HEK293 (cell line): ENCODE measurements at regions not wholly inside any gene's neighbourhood (a gene's known extent, or its start where the extent isn't known, plus 50 kb on each side); places are given as distances from the start of the nearest gene placed in this dataset.

Experiments used
- CTCF ChIA-PET: fragments of 350-600 bp; formaldehyde crosslinking; extraction: SDS; loops from one replicate; lab custom pipeline; 2021; ENCODE audit warnings: antibody characterized with exemption; lab: Yijun Ruan, JAX
- POLR2A ChIA-PET: fragments of 300-600 bp; formaldehyde crosslinking; extraction: SDS; loops from one replicate; lab custom pipeline; 2020; ENCODE audit warnings: antibody characterized with exemption, inconsistent platforms; lab: Yijun Ruan, JAX
- H3K27ac ChIP-seq: fragments of 200-500 bp; sonication (Bioruptor generic); 2 replicates; pipeline ENCODE4 v1.5.1; 2014; ENCODE audit warnings: low read depth, low read length, control low read depth, inconsistent platforms; ENCODE audit errors: extremely low read depth
- H3K36me3 ChIP-seq, 2 experiments: fragments of 200-500 bp in 1 of 2; sonication (Bioruptor generic) in 1 of 2; 1 replicate in 1 of 2; 2 replicates in 1 of 2; pipeline ENCODE4 v1.5.1; 2014 to 2017; ENCODE audit warnings: inconsistent platforms in 2 of 2, low read length in 2 of 2; ENCODE audit not compliant: control insufficient read depth in 2 of 2, insufficient read depth in 1 of 2
- H3K4me1 ChIP-seq: fragments of 200-500 bp; sonication (Bioruptor generic); 2 replicates; pipeline ENCODE4 v1.5.1; 2014; ENCODE audit warnings: mild to moderate bottlenecking, low read length, inconsistent platforms; ENCODE audit not compliant: control insufficient read depth, insufficient read depth
- H3K4me3 ChIP-seq: 2 replicates; pipeline ENCODE4 v1.5.1; 2011; ENCODE audit warnings: low read depth, mild to moderate bottlenecking, control low read depth, low read length, moderate library complexity
- H3K9me3 ChIP-seq: fragments of 200-500 bp; sonication (Bioruptor generic); 2 replicates; pipeline ENCODE4 v1.5.1; 2014; ENCODE audit warnings: low read depth, low read length, inconsistent platforms; ENCODE audit not compliant: control insufficient read depth, insufficient read depth
- KLF7 ChIP-seq: fragments of 450-650 bp; formaldehyde crosslinking; IDR thresholded peaks from 2 replicates; pipeline ENCODE4 v1.5.1; 2016; ENCODE audit warnings: missing biosample characterization, missing genetic modification characterization, borderline replicate concordance
- YY1 ChIP-seq: fragments of 450-650 bp; formaldehyde crosslinking; IDR thresholded peaks from 2 replicates; pipeline ENCODE4 v1.5.1; 2018; ENCODE audit warnings: missing biosample characterization, missing genetic modification characterization
- YY2 ChIP-seq: fragments of 450-650 bp; formaldehyde crosslinking; IDR thresholded peaks from 2 replicates; pipeline ENCODE4 v1.5.1; 2016; ENCODE audit warnings: missing biosample characterization, missing genetic modification characterization
- ZEB2 ChIP-seq: fragments of 450-650 bp; formaldehyde crosslinking; IDR thresholded peaks from 2 replicates; pipeline ENCODE4 v1.5.1; 2016; ENCODE audit warnings: missing biosample characterization, missing genetic modification characterization
- ZFP3 ChIP-seq: fragments of 450-650 bp; formaldehyde crosslinking; IDR thresholded peaks from 2 replicates; pipeline ENCODE4 v1.5.1; 2016; ENCODE audit warnings: low read depth, missing biosample characterization, missing genetic modification characterization
- ZNF10 ChIP-seq: fragments of 450-650 bp; formaldehyde crosslinking; IDR thresholded peaks from 2 replicates; pipeline ENCODE4 v1.5.1; 2017; ENCODE audit warnings: missing biosample characterization, missing genetic modification characterization
- ZNF112 ChIP-seq: fragments of 450-650 bp; formaldehyde crosslinking; IDR thresholded peaks from 2 replicates; pipeline ENCODE4 v1.5.0; 2017; ENCODE audit warnings: missing biosample characterization, missing genetic modification characterization
- ZNF121 ChIP-seq: fragments of 450-650 bp; formaldehyde crosslinking; IDR thresholded peaks from 2 replicates; pipeline ENCODE4 v1.5.1; 2016; ENCODE audit warnings: missing biosample characterization, missing genetic modification characterization
- ZNF133 ChIP-seq: fragments of 450-650 bp; formaldehyde crosslinking; IDR thresholded peaks from 2 replicates; pipeline ENCODE4 v1.5.1; 2016; ENCODE audit warnings: missing biosample characterization, missing genetic modification characterization
- ZNF155 ChIP-seq: fragments of 450-650 bp; formaldehyde crosslinking; IDR thresholded peaks from 2 replicates; pipeline ENCODE4 v1.5.1; 2016; ENCODE audit warnings: missing biosample characterization, missing genetic modification characterization
- ZNF184 ChIP-seq: fragments of 450-650 bp; IDR thresholded peaks from 2 replicates; pipeline ENCODE4 v1.5.1; 2018; ENCODE audit warnings: missing biosample characterization, mild to moderate bottlenecking, missing genetic modification characterization
- ZNF2 ChIP-seq: fragments of 450-650 bp; formaldehyde crosslinking; IDR thresholded peaks from 2 replicates; pipeline ENCODE4 v1.5.1; 2016; ENCODE audit warnings: missing biosample characterization, missing genetic modification characterization
- ZNF311 ChIP-seq: fragments of 450-650 bp; formaldehyde crosslinking; IDR thresholded peaks from 2 replicates; pipeline ENCODE4 v1.5.1; 2017; ENCODE audit warnings: missing biosample characterization, missing genetic modification characterization, borderline replicate concordance
- ZNF335 ChIP-seq: fragments of 450-650 bp; formaldehyde crosslinking; conservative IDR thresholded peaks from 2 replicates; pipeline ENCODE4 v1.5.1; 2016; ENCODE audit warnings: missing biosample characterization, missing genetic modification characterization
- ZNF433 ChIP-seq: fragments of 450-650 bp; formaldehyde crosslinking; IDR thresholded peaks from 2 replicates; pipeline ENCODE4 v1.5.1; 2016; ENCODE audit warnings: missing biosample characterization, missing genetic modification characterization, low read depth
- ZNF530 ChIP-seq: fragments of 450-650 bp; formaldehyde crosslinking; IDR thresholded peaks from 2 replicates; pipeline ENCODE4 v1.5.1; 2016; ENCODE audit warnings: low read depth, missing biosample characterization, missing genetic modification characterization
- ZNF558 ChIP-seq: fragments of 450-650 bp; formaldehyde crosslinking; IDR thresholded peaks from 2 replicates; pipeline ENCODE4 v1.5.1; 2016; ENCODE audit warnings: missing biosample characterization, missing genetic modification characterization
- ZNF626 ChIP-seq: fragments of 450-650 bp; sonication (Bioruptor Pico); formaldehyde crosslinking; IDR thresholded peaks from 2 replicates; pipeline ENCODE4 v1.5.1; 2018; ENCODE audit warnings: missing biosample characterization, missing genetic modification characterization, inconsistent platforms
- ZNF830 ChIP-seq: fragments of 450-650 bp; IDR thresholded peaks from 2 replicates; pipeline ENCODE4 v1.5.0; 2018; ENCODE audit warnings: missing biosample characterization, missing genetic modification characterization, low read depth, mild to moderate bottlenecking, moderate library complexity
- TF ChIP-seq, protein P1 (sequence below): fragments of 450-650 bp; formaldehyde crosslinking; IDR thresholded peaks from 2 replicates; pipeline ENCODE4 v1.5.0; 2017; ENCODE audit warnings: missing biosample characterization, missing genetic modification characterization, borderline replicate concordance
- TF ChIP-seq, protein P2 (sequence below): fragments of 450-650 bp; formaldehyde crosslinking; IDR thresholded peaks from 2 replicates; pipeline ENCODE4 v1.5.1; 2016; ENCODE audit warnings: missing biosample characterization, missing genetic modification characterization
- TF ChIP-seq, protein P3 (sequence below): fragments of 450-650 bp; formaldehyde crosslinking; IDR thresholded peaks from 2 replicates; pipeline ENCODE4 v1.5.1; 2016; ENCODE audit warnings: missing biosample characterization, missing genetic modification characterization
- TF ChIP-seq, protein P4 (sequence below): fragments of 450-650 bp; formaldehyde crosslinking; IDR thresholded peaks from 2 replicates; pipeline ENCODE4 v1.5.1; 2016; ENCODE audit warnings: missing biosample characterization, missing genetic modification characterization
- TF ChIP-seq, protein P5 (sequence below): fragments of 450-650 bp; formaldehyde crosslinking; IDR thresholded peaks from 2 replicates; pipeline ENCODE4 v1.5.1; 2016; ENCODE audit warnings: missing biosample characterization, missing genetic modification characterization

DNA sequence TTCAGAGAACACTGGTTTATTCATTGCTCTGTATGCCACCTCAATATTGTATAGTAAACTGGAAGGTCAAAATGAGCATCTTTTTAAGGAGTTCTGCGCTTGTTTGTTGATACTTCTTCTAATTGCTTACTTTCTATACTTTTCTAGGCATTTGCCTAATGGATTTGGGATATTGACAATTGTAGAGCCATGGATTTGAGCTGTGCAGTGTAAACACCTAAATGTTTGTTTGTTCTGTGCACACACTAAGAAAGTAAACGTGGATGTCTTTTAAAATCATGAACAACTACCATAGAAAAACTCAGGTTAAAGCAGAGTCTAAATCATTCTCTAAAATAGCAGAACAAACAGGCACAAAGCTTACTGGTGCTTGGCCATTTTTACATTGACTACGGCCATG is 436.6 kb upstream of the GBE1 start (continued):
- TF ChIP-seq ZFP3 (tag by site-specific recombination) (no peak), ZNF184 (tag by site-specific recombination) (no peak)
- TF ChIP-seq, all 188 proteins: peak for 0

DNA sequence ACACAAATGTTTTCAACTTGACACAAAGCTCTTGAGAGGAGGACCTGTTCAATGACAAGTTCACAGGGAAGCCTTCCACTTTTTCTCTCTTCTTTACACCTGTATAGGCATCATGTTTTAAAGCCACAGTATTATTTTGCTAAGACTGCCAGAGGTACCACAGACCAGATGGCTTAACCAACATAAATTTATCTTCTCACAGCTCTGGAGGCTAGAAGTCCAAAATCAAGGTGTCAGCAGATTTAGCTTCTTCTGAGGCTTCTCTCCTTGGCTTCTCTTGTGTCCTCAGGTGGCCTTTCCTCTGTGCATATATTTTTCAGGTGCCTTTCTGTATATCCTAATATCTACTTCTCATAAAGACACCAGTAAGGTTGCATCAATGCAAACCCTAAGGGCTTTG is 435.2 kb upstream of the GBE1 start:
- TF ChIP-seq ZNF558 (tag by site-specific recombination) (no peak), YY1 (no peak), ZEB2 (tag by site-specific recombination) (no peak), YY2 (no peak), KLF7 (tag by site-specific recombination) (no peak)
- TF ChIP-seq, protein P1, sequence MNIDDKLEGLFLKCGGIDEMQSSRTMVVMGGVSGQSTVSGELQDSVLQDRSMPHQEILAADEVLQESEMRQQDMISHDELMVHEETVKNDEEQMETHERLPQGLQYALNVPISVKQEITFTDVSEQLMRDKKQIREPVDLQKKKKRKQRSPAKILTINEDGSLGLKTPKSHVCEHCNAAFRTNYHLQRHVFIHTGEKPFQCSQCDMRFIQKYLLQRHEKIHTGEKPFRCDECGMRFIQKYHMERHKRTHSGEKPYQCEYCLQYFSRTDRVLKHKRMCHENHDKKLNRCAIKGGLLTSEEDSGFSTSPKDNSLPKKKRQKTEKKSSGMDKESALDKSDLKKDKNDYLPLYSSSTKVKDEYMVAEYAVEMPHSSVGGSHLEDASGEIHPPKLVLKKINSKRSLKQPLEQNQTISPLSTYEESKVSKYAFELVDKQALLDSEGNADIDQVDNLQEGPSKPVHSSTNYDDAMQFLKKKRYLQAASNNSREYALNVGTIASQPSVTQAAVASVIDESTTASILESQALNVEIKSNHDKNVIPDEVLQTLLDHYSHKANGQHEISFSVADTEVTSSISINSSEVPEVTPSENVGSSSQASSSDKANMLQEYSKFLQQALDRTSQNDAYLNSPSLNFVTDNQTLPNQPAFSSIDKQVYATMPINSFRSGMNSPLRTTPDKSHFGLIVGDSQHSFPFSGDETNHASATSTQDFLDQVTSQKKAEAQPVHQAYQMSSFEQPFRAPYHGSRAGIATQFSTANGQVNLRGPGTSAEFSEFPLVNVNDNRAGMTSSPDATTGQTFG (tag by site-specific recombination) = no peak
- TF ChIP-seq, protein P2, sequence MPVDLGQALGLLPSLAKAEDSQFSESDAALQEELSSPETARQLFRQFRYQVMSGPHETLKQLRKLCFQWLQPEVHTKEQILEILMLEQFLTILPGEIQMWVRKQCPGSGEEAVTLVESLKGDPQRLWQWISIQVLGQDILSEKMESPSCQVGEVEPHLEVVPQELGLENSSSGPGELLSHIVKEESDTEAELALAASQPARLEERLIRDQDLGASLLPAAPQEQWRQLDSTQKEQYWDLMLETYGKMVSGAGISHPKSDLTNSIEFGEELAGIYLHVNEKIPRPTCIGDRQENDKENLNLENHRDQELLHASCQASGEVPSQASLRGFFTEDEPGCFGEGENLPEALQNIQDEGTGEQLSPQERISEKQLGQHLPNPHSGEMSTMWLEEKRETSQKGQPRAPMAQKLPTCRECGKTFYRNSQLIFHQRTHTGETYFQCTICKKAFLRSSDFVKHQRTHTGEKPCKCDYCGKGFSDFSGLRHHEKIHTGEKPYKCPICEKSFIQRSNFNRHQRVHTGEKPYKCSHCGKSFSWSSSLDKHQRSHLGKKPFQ (tag by site-specific recombination) = no peak
- TF ChIP-seq, all 188 proteins: peak for 0
- Histone ChIP-seq H3K36me3 (no peaks in the 10 kb centered on the region), H3K4me1 (no peaks in the 10 kb centered on the region), H3K27ac (no peak overlapping the region), H3K4me3 (no peak overlapping the region), H3K9me3 (no peaks in the 10 kb centered on the region)
- ChIA-PET POLR2A (no interaction called here), CTCF (no interaction called here)

DNA sequence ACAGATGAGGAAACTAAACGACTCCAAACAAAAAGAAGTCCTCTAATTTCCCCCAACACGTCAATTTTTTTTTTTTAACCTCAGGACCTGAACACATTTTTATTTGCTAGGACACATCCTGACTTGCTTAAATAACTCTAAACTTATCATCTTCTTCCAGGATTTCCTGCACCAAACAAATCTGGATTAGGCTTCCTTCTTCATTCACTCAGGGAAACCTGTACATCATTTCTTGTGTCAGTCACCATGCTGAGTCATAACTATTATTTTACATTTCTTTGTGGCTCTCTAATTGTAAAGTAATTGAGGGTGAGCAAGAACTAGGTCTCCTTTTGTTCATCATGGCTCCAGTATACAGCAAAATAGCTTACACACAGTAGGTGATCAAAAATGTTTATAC is 433.4 kb upstream of the GBE1 start:
- H3K4me3 ChIP-seq = no peak overlapping the region
- no peaks in the 10 kb centered on the region for H3K4me1 ChIP-seq
- POLR2A ChIA-PET = no interaction called here
- no peaks in the 10 kb centered on the region for H3K36me3 ChIP-seq
- H3K27ac ChIP-seq = no peak overlapping the region
- H3K9me3 ChIP-seq = no peaks in the 10 kb centered on the region
- CTCF ChIA-PET = no interaction called here
- TF ChIP-seq ZNF121 (tag by site-specific recombination) (no peak), ZNF112 (tag by site-specific recombination) (no peak), ZNF433 (tag by site-specific recombination) (no peak), KLF7 (tag by site-specific recombination) (no peak), ZNF530 (no peak), ZNF133 (tag by site-specific recombination) (no peak), ZNF335 (tag by site-specific recombination) (no peak), ZNF830 (tag by site-specific recombination) (no peak), ZEB2 (tag by site-specific recombination) (no peak), ZNF155 (tag by site-specific recombination) (no peak), ZNF10 (no peak), ZNF311 (tag by site-specific recombination) (no peak), ZNF2 (tag by site-specific recombination) (no peak), ZNF184 (tag by site-specific recombination) (no peak), ZNF626 (tag by site-specific recombination) (no peak)
- TF ChIP-seq, protein P3, sequence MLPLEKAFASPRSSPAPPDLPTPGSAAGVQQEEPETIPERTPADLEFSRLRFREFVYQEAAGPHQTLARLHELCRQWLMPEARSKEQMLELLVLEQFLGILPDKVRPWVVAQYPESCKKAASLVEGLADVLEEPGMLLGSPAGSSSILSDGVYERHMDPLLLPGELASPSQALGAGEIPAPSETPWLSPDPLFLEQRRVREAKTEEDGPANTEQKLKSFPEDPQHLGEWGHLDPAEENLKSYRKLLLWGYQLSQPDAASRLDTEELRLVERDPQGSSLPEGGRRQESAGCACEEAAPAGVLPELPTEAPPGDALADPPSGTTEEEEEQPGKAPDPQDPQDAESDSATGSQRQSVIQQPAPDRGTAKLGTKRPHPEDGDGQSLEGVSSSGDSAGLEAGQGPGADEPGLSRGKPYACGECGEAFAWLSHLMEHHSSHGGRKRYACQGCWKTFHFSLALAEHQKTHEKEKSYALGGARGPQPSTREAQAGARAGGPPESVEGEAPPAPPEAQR (tag by site-specific recombination) = no peak
- TF ChIP-seq, protein P4, sequence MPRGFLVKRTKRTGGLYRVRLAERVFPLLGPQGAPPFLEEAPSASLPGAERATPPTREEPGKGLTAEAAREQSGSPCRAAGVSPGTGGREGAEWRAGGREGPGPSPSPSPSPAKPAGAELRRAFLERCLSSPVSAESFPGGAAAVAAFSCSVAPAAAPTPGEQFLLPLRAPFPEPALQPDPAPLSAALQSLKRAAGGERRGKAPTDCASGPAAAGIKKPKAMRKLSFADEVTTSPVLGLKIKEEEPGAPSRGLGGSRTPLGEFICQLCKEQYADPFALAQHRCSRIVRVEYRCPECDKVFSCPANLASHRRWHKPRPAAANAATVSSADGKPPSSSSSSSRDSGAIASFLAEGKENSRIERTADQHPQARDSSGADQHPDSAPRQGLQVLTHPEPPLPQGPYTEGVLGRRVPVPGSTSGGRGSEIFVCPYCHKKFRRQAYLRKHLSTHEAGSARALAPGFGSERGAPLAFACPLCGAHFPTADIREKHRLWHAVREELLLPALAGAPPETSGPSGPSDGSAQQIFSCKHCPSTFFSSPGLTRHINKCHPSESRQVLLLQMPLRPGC (tag by site-specific recombination) = no peak
- TF ChIP-seq, protein P5, sequence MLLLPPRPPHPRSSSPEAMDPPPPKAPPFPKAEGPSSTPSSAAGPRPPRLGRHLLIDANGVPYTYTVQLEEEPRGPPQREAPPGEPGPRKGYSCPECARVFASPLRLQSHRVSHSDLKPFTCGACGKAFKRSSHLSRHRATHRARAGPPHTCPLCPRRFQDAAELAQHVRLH (tag by site-specific recombination) = no peak
